IMR-90 (cell line): ENCODE measurements at regions not wholly inside any gene's neighbourhood (a gene's known extent, or its start where the extent isn't known, plus 50 kb on each side); places are given as distances from the start of the nearest gene placed in this dataset.

Source experiments
- ATAC-seq: fragments of 200-7000 bp; cut with Tn5 transposase; 2 replicates; pipeline ENCODE4 v1.9.1; 2020; ENCODE audit warnings: low read depth, mild to moderate bottlenecking, moderate library complexity
- BruUV-seq: library from RNA; stranded (reverse); fragments of 400-500 nt; replicated peaks from 2 replicates; lab custom pipeline; 2021; lab: Mats Ljungman, UMichigan
- CTCF ChIA-PET: fragments of 300-600 bp; formaldehyde crosslinking; extraction: SDS; loops from one replicate; lab custom pipeline; 2021; ENCODE audit warnings: antibody characterized with exemption; lab: Yijun Ruan, JAX
- POLR2A ChIA-PET: fragments of 300-600 bp; sonication (Branson Sonifier 250); formaldehyde crosslinking; loops from one replicate; lab custom pipeline; 2022; ENCODE audit warnings: antibody characterized with exemption; ENCODE audit not compliant: unreplicated experiment; lab: Charles Lee
- DNase-seq: peaks from one replicate; pipeline ENCODE4 v3.0.0; 2013
- H2AFZ ChIP-seq: replicated peaks from 2 replicates; pipeline ENCODE3; 2013; ENCODE audit warnings: low read length, mild to moderate bottlenecking; ENCODE audit not compliant: poor library complexity
- H2AK5ac ChIP-seq: 2 replicates; pipeline ENCODE4 v1.6.1; 2013; ENCODE audit warnings: low read depth, low read length, inconsistent platforms
- H2AK9ac ChIP-seq: replicated peaks from 2 replicates; pipeline ENCODE3; 2013; ENCODE audit warnings: mild to moderate bottlenecking, low read depth, low read length, moderate library complexity; ENCODE audit not compliant: poor library complexity
- H2BK120ac ChIP-seq: 2 replicates; pipeline ENCODE4 v1.6.1; 2013; ENCODE audit warnings: low read depth, low read length, inconsistent platforms
- H2BK15ac ChIP-seq: 3 replicates; pipeline ENCODE4 v1.6.1; 2013; ENCODE audit warnings: low read depth, low read length, inconsistent platforms
- H2BK20ac ChIP-seq: 2 replicates; pipeline ENCODE4 v1.6.1; 2013; ENCODE audit warnings: low read depth, mild to moderate bottlenecking, inconsistent platforms, low read length, moderate library complexity
- H2BK5ac ChIP-seq: 2 replicates; pipeline ENCODE4 v1.6.1; 2013; ENCODE audit warnings: mild to moderate bottlenecking, low read depth, low read length, inconsistent platforms; ENCODE audit not compliant: poor library complexity, severe bottlenecking
- H3K14ac ChIP-seq: replicated peaks from 2 replicates; pipeline ENCODE4 v1.6.1; 2013; ENCODE audit warnings: low read depth, low read length, inconsistent platforms
- H3K18ac ChIP-seq: 2 replicates; pipeline ENCODE4 v1.6.1; 2013; ENCODE audit warnings: low read depth, low read length, control low read depth
- H3K23ac ChIP-seq: 2 replicates; pipeline ENCODE4 v1.6.1; 2013; ENCODE audit warnings: low read depth, low read length, inconsistent platforms
- H3K27ac ChIP-seq: 2 replicates; pipeline ENCODE4 v1.5.1; 2013; ENCODE audit warnings: mild to moderate bottlenecking, control low read depth, low read length; ENCODE audit not compliant: insufficient read depth
- H3K27me3 ChIP-seq: 2 replicates; pipeline ENCODE4 v1.6.1; 2013; ENCODE audit warnings: low read length; ENCODE audit not compliant: control insufficient read depth, insufficient read depth
- H3K36me3 ChIP-seq: 2 replicates; pipeline ENCODE4 v1.6.1; 2013; ENCODE audit warnings: low read length, mixed read lengths; ENCODE audit not compliant: control insufficient read depth, insufficient read depth
- H3K4ac ChIP-seq: 2 replicates; pipeline ENCODE4 v1.6.1; 2013; ENCODE audit warnings: low read depth, low read length, inconsistent platforms
- H3K4me1 ChIP-seq: 2 replicates; pipeline ENCODE4 v1.6.1; 2013; ENCODE audit warnings: low read length, mixed read lengths; ENCODE audit not compliant: control insufficient read depth, insufficient read depth
- H3K4me2 ChIP-seq: 2 replicates; pipeline ENCODE4 v1.6.1; 2013; ENCODE audit warnings: low read depth, mild to moderate bottlenecking, control low read depth, low read length, moderate library complexity
- H3K4me3 ChIP-seq: 2 replicates; pipeline ENCODE4 v1.5.1; 2013; ENCODE audit warnings: low read depth, mild to moderate bottlenecking, control low read depth, low read length, moderate library complexity; ENCODE audit not compliant: insufficient read depth
- H3K56ac ChIP-seq: 2 replicates; pipeline ENCODE4 v1.6.1; 2013; ENCODE audit warnings: low read length, inconsistent platforms; ENCODE audit not compliant: insufficient read depth; ENCODE audit errors: extremely low read depth
- H3K79me1 ChIP-seq, 2 experiments: 2 replicates each; pipeline ENCODE4 v1.6.1; 2013; ENCODE audit warnings: low read length in 2 of 2, inconsistent platforms in 1 of 2, low read depth in 1 of 2
- H3K9ac ChIP-seq: 2 replicates; pipeline ENCODE4 v1.6.1; 2013; ENCODE audit warnings: low read depth, low read length, control low read depth
- H3K9me1 ChIP-seq: 2 replicates; pipeline ENCODE4 v1.6.1; 2013; ENCODE audit warnings: low read length, inconsistent platforms; ENCODE audit not compliant: insufficient read depth
- H3K9me3 ChIP-seq: 2 replicates; pipeline ENCODE4 v1.6.1; 2013; ENCODE audit warnings: low read length; ENCODE audit not compliant: control insufficient read depth, insufficient read depth
- H4K20me1 ChIP-seq: 2 replicates; pipeline ENCODE4 v1.6.1; 2013; ENCODE audit warnings: low read length, inconsistent platforms; ENCODE audit not compliant: insufficient read depth
- H4K5ac ChIP-seq: 2 replicates; pipeline ENCODE4 v1.6.1; 2013; ENCODE audit warnings: mild to moderate bottlenecking, low read depth, low read length, control low read depth
- H4K8ac ChIP-seq, 2 experiments: 2 replicates each; pipeline ENCODE4 v1.6.1; 2013; ENCODE audit warnings: low read depth in 2 of 2, low read length in 2 of 2, control low read depth in 1 of 2, inconsistent platforms in 1 of 2
- H4K91ac ChIP-seq: 2 replicates; pipeline ENCODE4 v1.6.1; 2013; ENCODE audit warnings: low read depth, low read length, inconsistent platforms; ENCODE audit not compliant: insufficient read depth
- BHLHE40 ChIP-seq: fragments of 150-350 bp; IDR thresholded peaks from 2 replicates; pipeline ENCODE4 v1.6.1; 2016; ENCODE audit warnings: mild to moderate bottlenecking, low read depth, low read length
- CEBPB ChIP-seq: IDR thresholded peaks from 2 replicates; pipeline ENCODE4 v1.6.1; 2012; ENCODE audit warnings: low read depth, low read length, improper control_type of control experiment
- CHD1 ChIP-seq: IDR thresholded peaks from 2 replicates; pipeline ENCODE4 v1.6.1; 2012; ENCODE audit warnings: low read depth, low read length, improper control_type of control experiment
- CTCF ChIP-seq: conservative IDR thresholded peaks from 2 replicates; pipeline ENCODE4 v1.5.1; 2012; ENCODE audit warnings: mild to moderate bottlenecking, low read depth, low read length, improper control_type of control experiment
- ELK1 ChIP-seq: fragments of 150-350 bp; IDR thresholded peaks from 2 replicates; pipeline ENCODE4 v1.6.1; 2016; ENCODE audit warnings: low read depth, mild to moderate bottlenecking, low read length, moderate library complexity, borderline replicate concordance
- FOS ChIP-seq: fragments of 150-350 bp; IDR thresholded peaks from 2 replicates; pipeline ENCODE4 v1.6.1; 2016; ENCODE audit warnings: low read depth, low read length
- MAFK ChIP-seq: IDR thresholded peaks from 2 replicates; pipeline ENCODE4 v1.6.1; 2012; ENCODE audit warnings: low read depth, low read length, improper control_type of control experiment
- MAZ ChIP-seq: IDR thresholded peaks from 2 replicates; pipeline ENCODE4 v1.6.1; 2012; ENCODE audit warnings: low read depth, mild to moderate bottlenecking, low read length, improper control_type of control experiment, moderate library complexity, borderline replicate concordance
- MXI1 ChIP-seq: IDR thresholded peaks from 2 replicates; pipeline ENCODE4 v1.6.1; 2012; ENCODE audit warnings: low read depth, mild to moderate bottlenecking, low read length, moderate library complexity, borderline replicate concordance
- NFE2L2 ChIP-seq: fragments of 150-350 bp; IDR thresholded peaks from 2 replicates; pipeline ENCODE4 v1.6.1; 2016; ENCODE audit warnings: low read depth, mild to moderate bottlenecking, low read length
- POLR2A ChIP-seq: IDR thresholded peaks from 2 replicates; pipeline ENCODE4 v1.6.1; 2012; ENCODE audit warnings: mild to moderate bottlenecking, low read depth, low read length
- RAD21 ChIP-seq: IDR thresholded peaks from 2 replicates; pipeline ENCODE4 v1.6.1; 2012; ENCODE audit warnings: low read length, improper control_type of control experiment
- RCOR1 ChIP-seq: IDR thresholded peaks from 2 replicates; pipeline ENCODE4 v1.6.1; 2012; ENCODE audit warnings: mild to moderate bottlenecking, low read length, improper control_type of control experiment; ENCODE audit not compliant: insufficient replicate concordance
- RFX5 ChIP-seq: IDR thresholded peaks from 2 replicates; pipeline ENCODE4 v1.8.0; 2012; ENCODE audit warnings: low read depth, mild to moderate bottlenecking, low read length, moderate library complexity
- SMC3 ChIP-seq: fragments of 150-350 bp; IDR thresholded peaks from 2 replicates; pipeline ENCODE4 v1.6.1; 2016; ENCODE audit warnings: low read depth, mild to moderate bottlenecking, antibody characterized with exemption, low read length, moderate library complexity
- USF2 ChIP-seq: fragments of 150-350 bp; IDR thresholded peaks from 2 replicates; pipeline ENCODE4 v1.6.1; 2017; ENCODE audit warnings: mild to moderate bottlenecking, antibody characterized with exemption, low read length, low read depth
- WGBS, 2 experiments: methylation state at CpG; one replicate each; pipeline versions ENCODE4 v1.1.5 to v1.1.7; 2013; ENCODE audit warnings: missing lambda C conversion rate in 2 of 2; ENCODE audit not compliant: insufficient read length in 1 of 2; ENCODE audit errors: extremely low coverage in 2 of 2; 5-methylcytosine and 5-hydroxymethylcytosine counted together
- dilution Hi-C: fragments of 300-500 bp; cut with HindIII; formaldehyde crosslinking; loops from one replicate; pipeline ENCODE4 v1.14.3; 2018; ENCODE audit warnings: low sequenced_read_pairs; ENCODE audit not compliant: unreplicated experiment
- in situ Hi-C: fragments of 300-500 bp; cut with MboI; formaldehyde crosslinking; loops from 3 replicates; pipeline ENCODE4 v1.14.3; 2019; ENCODE audit warnings: low sequenced_read_pairs, inconsistent platforms, mixed read lengths
- intact Hi-C: fragments of 100-400 bp; cut with micrococcal nuclease; formaldehyde crosslinking; loops from 2 replicates; pipeline ENCODE4 v1.10.0; 2022

GRCh38 chr10:29961351-29961750 is 98.0 kb downstream of the JCAD start:
- no peak overlapping the region for H3K4me2 ChIP-seq
- no peak for ATAC-seq
- H2BK120ac ChIP-seq = no peak overlapping the region
- no peaks in the 10 kb centered on the region for H3K79me1 ChIP-seq
- peaks cover 4% of the 10 kb centered on the region; the same call in 1 of the 2 replicates for H3K4me1 ChIP-seq
- dilution Hi-C loops = no loop called here
- H4K20me1 ChIP-seq = no peaks in the 10 kb centered on the region
- CTCF ChIA-PET = no interaction called here
- H4K5ac ChIP-seq = no peak overlapping the region
- H3K9me3 ChIP-seq = no peaks in the 10 kb centered on the region; the same call in 1 of the 2 replicates
- H3K4me3 ChIP-seq = no peak overlapping the region
- no peaks in the 10 kb centered on the region for H3K36me3 ChIP-seq
- H3K9me1 ChIP-seq = no peaks in the 10 kb centered on the region
- POLR2A ChIA-PET = no interaction called here
- H3K18ac ChIP-seq = no peak overlapping the region
- WGBS, 2 experiments = 100% methylated on average over 2 of the region's 6 CpGs; no CpG with 5 or more reads in 1 of the 2 experiments
- no peak overlapping the region for H3K27ac ChIP-seq
- peaks cover 22% of the 10 kb centered on the region for H3K27me3 ChIP-seq
- in situ Hi-C loops = no loop called here
- H2AFZ ChIP-seq = no peak overlapping the region
- no peak overlapping the region for H2BK20ac ChIP-seq
- TF ChIP-seq NFE2L2 = no peak
- TF ChIP-seq CTCF = no peak
- TF ChIP-seq SMC3 = no peak
- TF ChIP-seq RFX5 = no peak
- no peak for TF ChIP-seq FOS
- no peak for TF ChIP-seq CEBPB
- TF ChIP-seq MAFK = no peak
- TF ChIP-seq USF2 = no peak
- TF ChIP-seq BHLHE40 = no peak
- no peak for TF ChIP-seq CHD1
- TF ChIP-seq POLR2A = no peak
- TF ChIP-seq MAZ = no peak
- no peak for TF ChIP-seq RAD21
- TF ChIP-seq ELK1 = no peak
- TF ChIP-seq MXI1 = no peak
- no peak for TF ChIP-seq RCOR1
- no peak overlapping the region for H3K14ac ChIP-seq
- H4K91ac ChIP-seq = no peak overlapping the region
- BruUV-seq = no TSS peak
- no peak for DNase-seq
- H3K9ac ChIP-seq = no peak overlapping the region
- no peak overlapping the region for H2BK15ac ChIP-seq
- H2AK5ac ChIP-seq = no peak overlapping the region
- intact Hi-C loops = no loop called here
- no peak overlapping the region for H2BK5ac ChIP-seq
- no peak overlapping the region for H4K8ac ChIP-seq
- H3K23ac ChIP-seq = no peak overlapping the region
- H3K56ac ChIP-seq = no peak overlapping the region
- H2AK9ac ChIP-seq = no peak overlapping the region
- H3K4ac ChIP-seq = no peak overlapping the region
